Lower leg skin (tissue), 4 donors: ENCODE measurements at regions not wholly inside any gene's neighbourhood (a gene's known extent, or its start where the extent isn't known, plus 50 kb on each side); places are given as distances from the start of the nearest gene placed in this dataset.

Experiments
- DNase-seq, 2 donors: peaks; one replicate each; pipeline ENCODE4 v3.0.0-alpha.2; 2019; ENCODE audit warnings: low spot score in 2 of 2
- H3K4me3 ChIP-seq: fragments of 200-600 bp; sonication (generic); 2 replicates; pipeline ENCODE4 v1.5.1; 2017; ENCODE audit warnings: mild to moderate bottlenecking, low read depth; ENCODE audit not compliant: poor library complexity, severe bottlenecking
- POLR2A ChIP-seq, 2 donors: fragments of 450-650 bp; IDR thresholded peaks; one replicate each; pipeline ENCODE4 v1.6.1; 2016 to 2017; ENCODE audit warnings: antibody characterized with exemption in 2 of 2, mild to moderate bottlenecking in 1 of 2, moderate library complexity in 1 of 2
- WGBS, 2 donors: methylation state at CpG; one replicate each; pipeline ENCODE4 v1.1.5; 2018; 5-methylcytosine and 5-hydroxymethylcytosine counted together
- intact Hi-C: fragments of 100-400 bp; cut with DNase I; formaldehyde crosslinking; loops from one replicate; pipeline ENCODE4 v1.15.0; 2023; ENCODE audit warnings: low total_unique reads
- TF ChIP-seq, protein P1 (sequence below), 3 donors: fragments of 450-650 bp; IDR thresholded peaks; one replicate each; pipeline ENCODE4 v1.5.1; 2016; ENCODE audit warnings: antibody characterized with exemption in 3 of 3, mild to moderate bottlenecking in 3 of 3, moderate library complexity in 2 of 3

DNA sequence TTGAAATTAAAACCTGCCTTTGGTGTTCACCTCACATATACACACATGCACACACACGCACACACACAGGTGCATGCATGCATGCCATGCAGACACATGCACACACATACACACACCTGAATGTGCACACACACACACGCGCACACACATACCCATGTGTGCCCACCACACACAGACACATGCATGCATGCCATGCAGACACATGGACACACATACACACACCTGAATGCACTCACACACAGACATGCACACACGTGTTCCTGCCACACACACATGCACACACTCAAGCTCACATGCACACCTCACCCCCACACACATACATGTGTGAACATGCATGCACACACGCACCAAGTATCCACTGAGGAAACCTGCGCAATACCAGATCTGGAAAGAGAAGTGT lies 136.4 kb downstream of the KLF6 start:
- no peak overlapping the region for H3K4me3 ChIP-seq
- WGBS, 2 donors: 82 to 89% methylated on average over 6 of the region's 6 CpGs
- TF ChIP-seq, protein P1, sequence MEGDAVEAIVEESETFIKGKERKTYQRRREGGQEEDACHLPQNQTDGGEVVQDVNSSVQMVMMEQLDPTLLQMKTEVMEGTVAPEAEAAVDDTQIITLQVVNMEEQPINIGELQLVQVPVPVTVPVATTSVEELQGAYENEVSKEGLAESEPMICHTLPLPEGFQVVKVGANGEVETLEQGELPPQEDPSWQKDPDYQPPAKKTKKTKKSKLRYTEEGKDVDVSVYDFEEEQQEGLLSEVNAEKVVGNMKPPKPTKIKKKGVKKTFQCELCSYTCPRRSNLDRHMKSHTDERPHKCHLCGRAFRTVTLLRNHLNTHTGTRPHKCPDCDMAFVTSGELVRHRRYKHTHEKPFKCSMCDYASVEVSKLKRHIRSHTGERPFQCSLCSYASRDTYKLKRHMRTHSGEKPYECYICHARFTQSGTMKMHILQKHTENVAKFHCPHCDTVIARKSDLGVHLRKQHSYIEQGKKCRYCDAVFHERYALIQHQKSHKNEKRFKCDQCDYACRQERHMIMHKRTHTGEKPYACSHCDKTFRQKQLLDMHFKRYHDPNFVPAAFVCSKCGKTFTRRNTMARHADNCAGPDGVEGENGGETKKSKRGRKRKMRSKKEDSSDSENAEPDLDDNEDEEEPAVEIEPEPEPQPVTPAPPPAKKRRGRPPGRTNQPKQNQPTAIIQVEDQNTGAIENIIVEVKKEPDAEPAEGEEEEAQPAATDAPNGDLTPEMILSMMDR (IDR thresholded peaks at IDR 0.05): no peak
- no peak for TF ChIP-seq POLR2A (IDR thresholded peaks at IDR 0.05)
- no peak for DNase-seq
- intact Hi-C loops: no loop called here

DNA sequence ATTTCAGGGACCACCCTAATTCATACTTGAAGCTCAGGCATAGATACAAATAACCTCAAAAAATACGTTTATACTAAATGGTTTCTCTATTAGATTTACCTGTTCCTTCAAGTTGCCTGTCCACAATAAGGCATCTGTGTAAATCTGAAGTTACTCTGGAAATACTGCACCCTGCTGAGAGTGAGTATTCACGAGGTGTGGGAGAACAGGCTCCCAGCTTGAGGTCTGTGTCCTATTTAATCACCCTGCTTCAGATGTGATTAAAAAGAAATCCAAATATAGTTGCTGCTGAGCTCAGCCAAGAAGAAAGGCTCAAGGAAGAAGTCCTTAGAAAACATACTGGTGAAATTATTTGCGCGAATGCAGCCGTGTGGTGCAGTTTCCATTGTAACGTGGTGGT lies 136.8 kb downstream of the KLF6 start:
- 65 to 68% methylated on average over 6 of the region's 6 CpGs for WGBS, 2 donors
- no peak for TF ChIP-seq POLR2A (IDR thresholded peaks at IDR 0.05)
- TF ChIP-seq, protein P1 (IDR thresholded peaks at IDR 0.05): no peak
- DNase-seq: no peak
- intact Hi-C loops: no loop called here
- no peak overlapping the region for H3K4me3 ChIP-seq

DNA sequence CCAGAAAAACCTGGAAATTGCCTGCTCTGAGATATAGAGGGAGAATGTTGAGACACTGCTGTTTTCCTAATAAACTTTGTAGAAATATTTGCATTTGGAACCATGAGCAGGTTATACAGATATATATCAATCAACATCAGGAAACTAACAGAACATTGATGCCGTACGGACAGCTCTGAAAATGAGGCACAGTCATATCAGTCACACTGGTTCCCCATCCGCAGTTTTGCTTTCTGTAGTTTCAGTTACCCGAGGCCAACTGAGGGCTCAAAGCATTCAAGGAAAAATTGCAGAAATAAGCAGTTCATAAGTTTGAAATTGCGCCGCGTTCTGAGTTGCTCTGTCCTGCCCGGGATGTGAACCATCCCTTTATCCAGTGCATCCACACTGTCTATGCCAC lies 137.9 kb downstream of the KLF6 start:
- WGBS, 2 donors: 88 to 90% methylated on average over 8 of the region's 8 CpGs
- no peak overlapping the region for H3K4me3 ChIP-seq
- intact Hi-C loops: no loop called here
- no peak for TF ChIP-seq POLR2A (IDR thresholded peaks at IDR 0.05)
- TF ChIP-seq, protein P1 (IDR thresholded peaks at IDR 0.05): no peak
- DNase-seq: no peak

DNA sequence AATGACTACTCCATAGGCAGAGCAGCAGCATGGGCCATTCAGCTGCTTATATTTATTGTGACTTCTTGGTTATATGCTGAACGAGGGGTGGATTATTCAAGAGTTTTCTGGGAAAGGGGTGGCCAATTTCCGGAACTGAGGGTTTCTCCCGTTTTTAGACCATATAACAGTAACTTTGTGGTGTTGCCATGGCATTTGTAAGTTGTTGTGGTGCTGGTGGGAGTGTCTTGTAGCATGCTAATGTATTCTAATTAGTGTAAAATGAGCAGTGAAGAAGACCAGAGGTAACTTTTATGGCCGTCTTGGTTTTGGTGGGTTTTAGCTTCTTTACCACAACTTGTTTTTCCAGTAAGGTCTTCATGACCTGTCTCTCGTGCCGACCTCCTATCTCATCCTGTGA lies 139.6 kb downstream of the KLF6 start:
- DNase-seq: no peak
- no peak overlapping the region for H3K4me3 ChIP-seq
- intact Hi-C loops: no loop called here
- TF ChIP-seq POLR2A (IDR thresholded peaks at IDR 0.05): no peak
- TF ChIP-seq, protein P1 (IDR thresholded peaks at IDR 0.05): no peak
- WGBS, 2 donors: 91 to 92% methylated on average over 6 of the region's 6 CpGs

DNA sequence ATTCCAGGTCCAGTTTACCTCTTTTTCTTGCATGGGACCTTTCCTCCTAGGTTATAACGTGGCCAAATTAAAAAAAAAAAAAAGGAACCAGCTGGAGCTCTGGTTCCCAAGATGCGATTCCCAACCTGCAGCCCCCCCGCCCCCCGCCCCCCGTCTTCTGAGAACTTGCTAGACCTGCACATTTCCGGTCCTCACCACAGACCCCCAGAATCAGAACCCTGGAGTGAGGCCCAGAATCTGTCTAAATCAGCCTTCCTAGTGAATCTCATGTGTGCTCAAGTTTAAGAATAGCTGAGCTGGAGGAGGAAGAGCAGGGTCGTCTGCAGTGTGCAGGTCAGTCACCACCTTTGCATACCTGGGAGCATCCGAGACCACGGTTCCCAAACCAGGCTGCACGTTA lies 144.2 kb downstream of the KLF6 start:
- no peak for TF ChIP-seq POLR2A (IDR thresholded peaks at IDR 0.05)
- TF ChIP-seq, protein P1 (IDR thresholded peaks at IDR 0.05): no peak
- DNase-seq: no peak
- intact Hi-C loops: no loop called here

DNA sequence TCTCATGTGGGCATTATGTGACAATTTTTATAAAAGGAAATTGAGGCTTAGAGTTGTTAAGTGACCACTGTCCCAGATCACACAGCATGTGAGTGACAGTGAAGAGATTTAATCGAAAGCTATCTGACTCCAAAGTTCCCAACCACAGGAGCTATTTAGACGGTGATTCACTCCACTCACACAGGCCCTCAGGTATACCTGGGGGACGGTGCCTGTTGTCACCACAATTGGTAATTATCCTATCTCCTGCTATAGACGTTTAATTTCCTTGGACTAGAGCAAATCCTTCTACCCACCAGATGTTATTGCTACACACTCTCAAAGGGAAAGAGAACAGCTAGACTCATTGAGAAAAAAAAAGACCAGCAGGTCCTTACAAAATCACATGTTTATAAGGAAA lies 145.5 kb downstream of the KLF6 start:
- intact Hi-C loops: no loop called here
- no peak overlapping the region for H3K4me3 ChIP-seq
- DNase-seq: no peak
- no peak for TF ChIP-seq POLR2A (IDR thresholded peaks at IDR 0.05)
- TF ChIP-seq, protein P1 (IDR thresholded peaks at IDR 0.05): no peak
- 69 to 72% methylated on average over 4 of the region's 4 CpGs for WGBS, 2 donors

More for the DNA sequence above, 144.2 kb downstream of the KLF6 start:
- no peak overlapping the region for H3K4me3 ChIP-seq
- 82 to 86% methylated on average over 10 of the region's 10 CpGs for WGBS, 2 donors
